KG1 (cell line): ENCODE measurements at regions not wholly inside any gene's neighbourhood (a gene's known extent, or its start where the extent isn't known, plus 50 kb on each side); places are given as distances from the start of the nearest gene placed in this dataset.

Experiments
- DNase-seq: peaks from one replicate; lab custom pipeline; 2025; lab: John Stamatoyannopoulos, UW

DNA sequence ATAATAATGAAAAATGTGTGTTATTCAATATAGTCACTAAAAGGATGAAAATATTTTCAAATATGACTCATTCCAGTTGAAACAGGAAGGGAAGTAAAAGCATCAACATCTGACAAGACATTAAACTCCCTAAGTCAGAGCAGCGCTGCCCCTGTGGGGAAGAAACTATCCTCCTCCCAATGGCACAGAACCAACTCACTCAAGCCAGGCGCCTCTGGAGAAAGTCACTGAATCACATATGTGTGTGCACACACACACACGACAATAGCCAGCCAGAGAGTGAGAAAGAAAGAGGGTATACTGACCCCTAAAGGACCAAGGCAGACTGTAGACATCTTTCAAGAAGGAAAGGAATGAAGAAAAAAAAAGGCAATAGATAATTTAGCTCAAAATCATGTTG, 126.9 kb downstream of the SETD4 start:
- DNase-seq = no peak

GRCh38 chr21:35932232-35932911, 128.0 kb downstream of the SETD4 start:
- peak; percentile 93 for DNase-seq

- no peak for DNase-seq
Observed at GRCh38 chr21:35929901-35930300, 130.4 kb downstream of the SETD4 start.

DNA sequence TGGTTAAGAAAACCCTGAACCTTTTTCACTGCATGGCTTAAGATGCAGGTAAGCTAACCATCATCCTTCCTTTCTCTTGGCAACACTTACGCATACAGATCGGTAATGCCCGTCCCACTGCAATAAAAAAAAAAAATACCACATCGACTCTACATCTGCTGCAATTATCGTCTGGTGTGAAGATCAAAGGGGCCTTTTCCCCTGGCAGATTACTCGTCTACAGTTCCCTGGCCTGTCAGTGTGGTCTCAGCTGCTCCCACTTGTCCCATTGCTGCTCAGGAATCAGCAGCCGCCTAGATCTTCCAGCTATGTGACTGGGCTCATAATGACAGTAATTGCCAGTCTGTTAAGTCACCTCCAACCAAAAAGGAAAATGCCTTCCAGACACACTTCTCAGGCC, 133.1 kb downstream of the SETD4 start:
- no peak for DNase-seq

DNA sequence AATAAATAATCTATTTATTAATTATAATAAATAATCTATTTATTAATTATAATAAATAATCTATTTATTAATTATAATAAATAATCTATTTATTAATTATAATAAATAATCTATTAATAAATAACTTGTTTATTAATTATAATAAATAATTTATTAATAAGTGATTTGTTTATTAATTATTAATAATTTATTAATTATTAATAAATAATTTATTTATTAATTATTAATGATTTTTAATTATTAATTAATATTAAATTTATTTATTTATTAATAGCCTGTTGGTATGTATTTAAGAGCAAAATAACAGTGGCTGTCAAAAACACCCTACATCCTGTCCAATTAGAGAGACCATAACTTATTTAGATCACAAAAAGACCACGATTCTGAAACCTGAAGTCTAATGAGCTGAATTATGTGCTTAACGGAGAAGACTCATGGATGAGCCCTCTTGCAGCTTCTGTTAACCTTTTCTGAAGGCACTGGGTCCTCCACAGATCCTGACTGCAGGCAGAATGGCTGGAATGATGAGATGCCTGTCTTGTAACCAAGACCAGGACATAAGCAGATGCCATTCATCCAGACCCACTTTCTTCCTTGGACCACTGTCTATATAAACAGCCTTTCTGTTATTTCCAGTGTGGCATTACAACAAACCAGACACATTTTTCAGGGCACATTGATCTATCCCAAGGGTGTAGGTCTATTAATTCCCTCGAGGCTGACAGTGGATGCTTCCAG, 134.2 kb downstream of the SETD4 start:
- no peak for DNase-seq

- DNase-seq = no peak
Observed at GRCh38 chr21:35925497-35925896, 134.8 kb downstream of the SETD4 start.

DNA sequence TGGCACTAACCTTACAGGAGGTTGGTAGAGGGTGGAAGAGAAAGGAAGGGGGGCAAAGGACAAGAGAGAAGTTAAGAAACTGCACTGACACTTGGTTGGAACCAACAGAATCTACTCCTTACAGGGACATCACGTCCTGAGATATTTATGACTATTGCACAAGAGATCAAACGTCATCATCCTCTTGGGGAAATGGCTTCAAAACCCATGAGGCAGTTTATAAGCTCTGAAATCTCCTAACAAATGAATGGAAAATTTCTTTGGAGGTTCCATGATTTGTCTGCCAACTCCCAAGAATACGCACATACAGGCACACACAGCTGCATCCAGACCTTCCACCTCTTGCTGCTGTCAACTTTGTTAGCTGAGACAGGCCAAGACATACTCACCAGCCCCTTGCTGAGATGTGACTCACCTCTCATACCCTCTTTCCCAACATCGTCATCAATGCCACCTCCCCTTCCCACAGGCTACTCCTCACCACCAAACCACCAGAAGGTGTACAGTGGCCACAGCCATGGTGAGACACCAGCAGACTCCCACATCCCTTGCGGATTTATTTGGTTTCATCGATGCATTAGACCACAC, 135.5 kb downstream of the SETD4 start:
- DNase-seq = no peak

DNA sequence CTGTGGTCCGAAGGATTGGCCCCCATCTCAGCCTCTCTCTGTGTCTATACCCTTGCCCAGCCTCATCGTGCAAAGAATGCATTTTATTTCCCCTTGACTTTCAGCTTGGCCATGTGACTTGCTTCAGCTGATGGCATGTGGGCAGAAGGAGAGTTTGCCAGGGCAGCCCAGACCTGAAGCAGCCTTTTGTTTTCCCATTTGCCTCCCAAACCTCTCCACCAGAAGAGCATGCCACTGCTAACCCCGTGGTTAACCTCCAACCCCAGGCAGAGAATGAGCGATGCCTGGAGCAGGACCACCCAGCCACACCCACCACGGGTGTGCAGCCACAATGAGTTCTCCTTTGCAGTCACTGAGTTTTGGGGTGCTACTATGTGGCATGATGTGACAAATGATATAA, 136.4 kb downstream of the SETD4 start:
- DNase-seq = no peak

DNA sequence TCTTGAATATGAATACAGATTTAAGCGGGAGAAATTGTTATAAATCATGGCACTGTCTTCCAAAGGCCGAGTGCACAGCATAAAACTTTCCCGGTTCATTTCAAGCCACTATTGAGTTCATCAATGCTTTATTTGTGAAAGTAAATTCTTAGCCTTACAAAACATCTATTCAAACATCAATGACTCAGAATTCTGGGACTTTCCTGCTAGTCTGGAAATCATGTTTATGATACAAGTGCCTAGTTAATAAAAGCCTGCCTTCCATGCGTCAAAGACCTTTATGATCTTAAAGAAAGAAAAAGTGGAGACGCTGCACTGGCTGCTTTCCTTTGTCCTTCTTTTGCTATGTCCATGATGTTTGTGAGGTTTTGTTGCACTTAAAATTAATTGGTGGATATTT, 137.7 kb downstream of the SETD4 start:
- DNase-seq = no peak

DNA sequence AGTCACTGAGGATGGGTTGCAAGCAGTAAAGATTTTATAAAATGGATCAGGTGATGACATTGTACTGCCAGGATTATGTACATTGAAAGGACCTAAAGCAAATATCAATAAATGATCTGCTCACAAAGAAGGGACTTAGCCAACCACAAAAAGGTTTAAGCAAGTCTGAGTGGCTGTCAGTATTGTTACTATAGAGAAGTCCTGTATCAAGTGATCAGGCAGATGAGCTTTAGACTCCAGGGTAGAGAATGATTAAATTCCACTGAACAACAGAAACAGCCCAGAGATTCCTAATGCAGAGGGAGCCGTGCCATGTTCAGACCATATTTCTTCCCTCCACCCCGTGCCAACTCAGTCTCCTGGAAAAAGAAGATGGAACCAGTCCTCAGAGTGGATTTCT, 138.9 kb downstream of the SETD4 start:
- DNase-seq = no peak

- DNase-seq = no peak
Observed at GRCh38 chr21:35920436-35920835, 139.9 kb downstream of the SETD4 start.

DNA sequence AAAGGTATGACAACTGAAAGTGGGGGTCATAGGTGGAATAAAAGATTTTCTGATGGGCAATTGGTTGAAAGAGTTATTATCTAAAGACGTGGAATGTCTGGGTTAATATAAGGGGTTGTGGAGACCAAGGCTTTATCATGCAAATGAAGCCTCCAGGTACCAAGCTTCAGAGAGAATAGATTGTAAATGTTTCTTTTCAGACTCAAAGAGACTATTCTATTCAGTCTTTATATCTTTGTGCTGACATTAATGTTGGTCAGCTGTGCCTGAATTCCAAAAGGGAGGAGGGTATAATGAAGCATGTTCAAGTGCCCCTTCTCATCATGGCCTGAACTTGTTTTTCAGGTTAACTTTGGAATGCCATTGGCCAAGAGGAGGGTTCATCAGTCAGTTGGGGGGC, 145.3 kb downstream of the SETD4 start:
- DNase-seq = no peak

- no peak for DNase-seq
Observed at GRCh38 chr21:35911412-35912191, 148.7 kb downstream of the SETD4 start.

- DNase-seq = no peak
Observed at GRCh38 chr21:35909456-35910223, 150.7 kb downstream of the SETD4 start.

- DNase-seq = no peak
Observed at GRCh38 chr21:35908311-35909078, 151.8 kb downstream of the SETD4 start.

GRCh38 chr21:35906586-35906985, 153.7 kb downstream of the SETD4 start:
- DNase-seq = no peak

DNA sequence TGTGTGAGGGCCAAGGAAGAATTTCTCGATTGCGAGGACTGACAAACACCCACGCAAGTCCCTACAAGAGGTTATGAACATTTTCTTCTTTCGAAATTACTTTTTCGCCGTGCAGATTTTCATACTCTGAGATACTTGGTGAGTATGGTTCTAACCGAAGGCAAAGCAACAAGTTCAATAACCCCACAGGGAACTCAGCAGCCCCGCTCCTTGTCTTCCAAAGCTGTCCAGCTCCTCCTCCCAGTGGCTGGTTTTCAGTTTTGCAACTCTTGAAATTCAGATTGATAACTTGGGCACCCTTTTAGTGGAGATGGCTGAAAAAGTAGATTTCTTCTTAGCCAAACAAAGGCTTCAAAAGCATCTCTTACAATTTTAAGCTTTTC, 154.4 kb downstream of the SETD4 start:
- no peak for DNase-seq

DNA sequence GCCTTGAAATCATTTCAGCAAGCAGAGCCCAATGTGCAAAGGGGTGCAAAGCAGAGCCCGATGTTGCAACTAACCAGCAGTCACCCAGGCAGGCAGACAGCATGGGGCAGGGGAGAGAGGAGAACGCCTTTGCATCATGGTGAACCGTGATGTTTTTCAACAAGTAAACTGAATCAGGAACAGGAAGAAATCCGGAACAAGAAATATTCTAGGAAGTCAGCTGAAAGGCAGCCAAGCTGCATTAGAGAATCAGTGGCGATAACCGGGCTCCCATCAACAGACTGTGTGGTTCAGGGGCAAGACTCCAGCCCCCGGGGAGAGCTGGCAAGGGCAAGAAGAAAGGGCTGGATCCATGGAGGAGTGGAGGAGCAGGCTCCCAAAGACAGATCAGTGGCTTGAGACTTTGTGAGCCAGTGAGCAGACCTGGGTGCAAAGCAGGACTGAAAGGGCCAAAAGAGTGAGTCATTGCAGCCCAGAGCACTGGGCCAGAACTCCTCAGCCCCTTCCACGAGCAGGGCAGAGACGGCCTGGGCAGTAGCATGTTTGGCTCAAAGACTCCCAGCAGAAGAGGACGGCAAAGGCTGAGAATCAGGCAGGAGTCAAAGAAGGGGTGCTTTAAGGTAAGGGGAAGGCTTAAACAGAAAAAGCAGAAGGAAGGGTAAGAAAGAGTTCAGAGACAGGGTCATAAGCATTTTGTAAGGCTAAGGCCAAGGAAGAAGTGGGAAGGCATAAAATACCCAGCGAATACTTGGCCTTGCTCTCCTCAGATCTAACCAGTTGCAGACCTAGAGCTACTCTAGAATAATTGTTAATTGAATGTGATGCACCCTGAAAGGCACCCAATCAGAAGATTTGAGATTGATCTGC, 155.0 kb downstream of the SETD4 start:
- DNase-seq = no peak

DNA sequence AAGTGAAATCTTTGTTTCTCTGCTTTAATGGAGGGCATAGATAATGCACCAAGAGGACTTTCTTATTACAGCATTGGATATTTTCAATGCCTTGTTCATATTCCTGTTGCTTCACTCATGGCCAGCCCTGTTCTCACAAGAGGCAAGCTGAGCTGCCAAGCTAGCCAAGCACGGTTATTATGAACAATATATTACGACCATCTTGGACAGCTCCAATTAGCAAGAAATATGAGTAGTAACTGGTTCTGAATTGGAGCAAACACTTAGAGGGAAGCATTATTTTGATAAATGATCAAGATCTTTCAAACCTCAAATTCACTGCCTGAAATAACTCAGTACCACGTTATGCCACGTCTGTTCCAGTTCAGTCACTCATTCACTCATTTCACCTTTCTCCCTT, 159.8 kb downstream of the SETD4 start:
- no peak for DNase-seq

DNA sequence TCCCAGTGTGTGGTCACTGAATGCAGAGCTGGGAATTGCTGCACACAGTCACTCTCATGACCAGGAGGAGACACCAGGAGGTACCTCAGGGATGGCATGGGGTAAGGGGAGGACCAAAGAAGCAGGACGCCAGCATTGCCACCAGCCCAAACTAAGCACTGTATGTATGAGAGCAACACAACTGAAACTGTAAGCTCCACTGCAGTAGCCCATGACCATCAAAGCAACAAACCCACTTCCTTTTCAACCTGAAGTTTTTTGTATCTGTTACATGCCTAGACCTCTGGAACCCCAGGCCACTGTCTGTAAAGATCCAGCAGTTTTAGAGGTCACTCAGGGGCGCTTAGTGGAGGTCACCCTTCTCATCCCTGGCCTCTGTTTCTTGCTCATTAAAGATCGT, 164.3 kb downstream of the SETD4 start:
- no peak for DNase-seq
